Stimulated activated naive CD8-positive, alpha-beta T cell treated with anti-CD3 and anti-CD28 coated beads, Interleukin-15, Interleukin-2, amounts not matched to agents 100 ng/mL and 50 ng/mL, for 24 hours (primary cell): ENCODE measurements at regions not wholly inside any gene's neighbourhood (a gene's known extent, or its start where the extent isn't known, plus 50 kb on each side); places are given as distances from the start of the nearest gene placed in this dataset.

Experiments
- H3K27ac Mint-ChIP-seq: one replicate; pipeline ENCODE4 v1.8.0; 2021; ENCODE audit warnings: mild to moderate bottlenecking, mixed read lengths
- H3K27me3 Mint-ChIP-seq: one replicate; pipeline ENCODE4 v1.8.0; 2021; ENCODE audit warnings: mixed read lengths
- H3K36me3 Mint-ChIP-seq: one replicate; pipeline ENCODE4 v1.8.0; 2021; ENCODE audit warnings: low read depth, mixed read lengths
- H3K4me1 Mint-ChIP-seq: one replicate; pipeline ENCODE4 v1.8.0; 2021; ENCODE audit warnings: low read depth, mixed read lengths
- H3K4me3 Mint-ChIP-seq: one replicate; pipeline ENCODE4 v1.8.0; 2021; ENCODE audit warnings: mild to moderate bottlenecking, mixed read lengths
- H3K9me3 Mint-ChIP-seq: one replicate; pipeline ENCODE4 v1.8.0; 2021; ENCODE audit warnings: mixed read lengths

- H3K36me3 Mint-ChIP-seq, result no peaks in the 10 kb centered on the region
- H3K4me1 Mint-ChIP-seq, result no peaks in the 10 kb centered on the region
- peaks cover 3% of the 10 kb centered on the region for H3K9me3 Mint-ChIP-seq
- no peaks in the 10 kb centered on the region for H3K27me3 Mint-ChIP-seq
- no peak overlapping the region for H3K4me3 Mint-ChIP-seq
- H3K27ac Mint-ChIP-seq, result no peak overlapping the region
Observed at GRCh38 chr4:181225616-181226261, 1017.5 kb upstream of the TENM3 start.

DNA sequence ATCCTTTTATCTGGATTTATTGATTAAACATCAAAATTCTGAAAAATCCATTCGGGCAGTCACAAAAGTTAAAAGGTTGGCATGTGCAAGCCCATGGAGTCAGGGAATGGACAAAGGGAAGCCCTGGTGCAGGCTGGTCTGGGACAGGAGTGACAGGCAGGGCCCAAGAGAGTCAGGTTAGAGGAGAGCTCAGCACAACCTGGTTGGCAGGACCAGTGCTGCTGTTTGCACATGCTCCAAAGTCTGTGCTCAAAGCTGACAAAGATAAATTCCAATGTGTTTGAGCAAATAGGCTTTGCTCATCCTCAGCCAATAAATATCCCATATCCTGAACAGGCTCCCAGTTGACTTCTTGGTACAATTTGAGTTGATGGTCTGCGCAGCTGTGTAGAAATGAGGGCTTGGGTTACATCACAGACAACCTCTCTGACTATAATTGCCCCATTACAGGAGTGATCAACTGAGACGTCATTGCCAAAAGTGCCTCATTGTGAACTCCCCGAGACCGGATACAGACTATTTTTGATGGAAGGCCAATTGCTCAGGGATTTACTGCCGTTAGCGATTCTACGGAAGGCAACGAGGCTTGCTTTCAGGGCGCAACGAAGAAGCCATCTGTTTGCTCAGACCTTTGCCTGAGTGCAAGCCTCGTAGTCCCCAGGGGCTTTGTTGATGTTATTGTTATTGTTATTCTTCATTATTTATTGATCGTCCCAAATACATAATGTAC is 1008.1 kb upstream of the TENM3 start:
- no peak overlapping the region for H3K27ac Mint-ChIP-seq
- H3K9me3 Mint-ChIP-seq, result no peaks in the 10 kb centered on the region
- H3K27me3 Mint-ChIP-seq, result no peaks in the 10 kb centered on the region
- no peaks in the 10 kb centered on the region for H3K4me1 Mint-ChIP-seq
- H3K36me3 Mint-ChIP-seq, result no peaks in the 10 kb centered on the region
- H3K4me3 Mint-ChIP-seq, result no peak overlapping the region

- no peaks in the 10 kb centered on the region for H3K4me1 Mint-ChIP-seq
- no peak overlapping the region for H3K4me3 Mint-ChIP-seq
- H3K27me3 Mint-ChIP-seq, result no peaks in the 10 kb centered on the region
- H3K27ac Mint-ChIP-seq, result no peak overlapping the region
- H3K9me3 Mint-ChIP-seq, result no peaks in the 10 kb centered on the region
- no peaks in the 10 kb centered on the region for H3K36me3 Mint-ChIP-seq
Observed at GRCh38 chr4:181245326-181245725, 997.9 kb upstream of the TENM3 start.

DNA sequence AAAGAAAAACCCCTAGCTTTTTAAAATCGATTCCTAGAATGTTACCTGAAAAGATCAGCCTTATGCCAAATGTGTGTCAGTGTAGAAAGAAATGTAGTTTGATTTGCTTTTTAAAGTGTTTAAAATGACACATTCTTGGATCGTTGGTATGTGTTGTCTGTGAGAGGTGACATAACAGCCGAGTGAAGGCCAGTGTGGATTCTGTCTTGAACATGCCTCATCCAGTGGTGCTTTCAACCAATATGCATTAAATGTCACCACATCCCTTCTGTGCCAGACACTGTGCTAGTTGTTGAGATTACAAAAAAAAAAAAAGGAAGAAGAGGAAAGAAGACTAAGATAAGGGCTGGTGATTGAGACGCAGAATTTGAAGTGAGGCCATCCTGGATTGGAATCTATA is 994.2 kb upstream of the TENM3 start:
- no peaks in the 10 kb centered on the region for H3K27me3 Mint-ChIP-seq
- no peaks in the 10 kb centered on the region for H3K4me1 Mint-ChIP-seq
- H3K4me3 Mint-ChIP-seq, result no peak overlapping the region
- H3K36me3 Mint-ChIP-seq, result no peaks in the 10 kb centered on the region
- H3K27ac Mint-ChIP-seq, result peak overlapping the region; percentile 46
- peaks cover 5% of the 10 kb centered on the region for H3K9me3 Mint-ChIP-seq

DNA sequence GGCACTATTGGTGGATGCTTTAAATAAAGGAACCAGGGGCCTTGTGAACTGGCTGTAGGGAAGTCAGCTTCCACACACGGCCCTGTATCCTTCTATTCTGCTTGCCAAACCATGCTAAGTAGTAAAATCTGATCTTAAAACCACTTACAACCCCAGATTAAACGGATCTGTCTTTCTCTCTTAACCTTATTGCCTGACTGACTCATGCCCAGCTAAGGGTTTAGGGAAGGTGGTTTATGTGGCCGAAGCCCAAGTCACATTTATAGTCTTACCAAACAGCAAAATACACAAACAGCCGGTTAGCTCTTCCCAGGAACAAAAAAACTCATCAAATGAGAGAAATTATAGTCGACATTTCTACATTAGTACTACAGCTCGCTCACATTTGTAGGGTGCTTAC is 988.4 kb upstream of the TENM3 start:
- Mint-ChIP-seq H3K4me1 (no peaks in the 10 kb centered on the region), H3K27me3 (no peaks in the 10 kb centered on the region), H3K36me3 (no peaks in the 10 kb centered on the region), H3K4me3 (no peak overlapping the region), H3K27ac (no peak overlapping the region), H3K9me3 (peaks cover 5% of the 10 kb centered on the region)

- H3K9me3 Mint-ChIP-seq, result no peaks in the 10 kb centered on the region
- H3K27me3 Mint-ChIP-seq, result no peaks in the 10 kb centered on the region
- H3K36me3 Mint-ChIP-seq, result no peaks in the 10 kb centered on the region
- no peak overlapping the region for H3K4me3 Mint-ChIP-seq
- H3K4me1 Mint-ChIP-seq, result no peaks in the 10 kb centered on the region
- no peak overlapping the region for H3K27ac Mint-ChIP-seq
Observed at GRCh38 chr4:181258569-181258968, 984.6 kb upstream of the TENM3 start.

GRCh38 chr4:181259081-181259709 is 984.0 kb upstream of the TENM3 start:
- Mint-ChIP-seq H3K4me1 (no peaks in the 10 kb centered on the region), H3K36me3 (no peaks in the 10 kb centered on the region), H3K4me3 (no peak overlapping the region), H3K27ac (no peak overlapping the region), H3K27me3 (no peaks in the 10 kb centered on the region), H3K9me3 (no peaks in the 10 kb centered on the region)

DNA sequence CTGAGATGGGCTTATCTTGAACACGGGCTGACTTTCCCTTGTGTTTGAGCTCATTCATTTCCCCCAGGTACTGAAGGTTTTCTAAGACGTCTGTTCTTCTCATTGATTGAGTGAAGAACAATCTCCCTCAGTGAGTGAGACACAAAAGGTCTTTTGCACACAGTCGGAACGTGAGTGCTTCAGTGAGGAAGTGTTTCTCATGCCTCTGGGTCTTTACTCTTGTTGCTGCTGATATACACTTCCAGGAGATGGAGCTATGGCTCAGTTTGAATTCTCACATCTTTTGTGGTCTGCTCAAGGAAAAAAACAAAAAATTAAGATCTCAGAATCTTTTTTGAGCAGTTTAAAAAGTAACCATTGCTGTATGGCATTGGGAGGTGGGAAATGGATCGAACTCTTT is 981.9 kb upstream of the TENM3 start:
- Mint-ChIP-seq H3K27ac (no peak overlapping the region), H3K27me3 (no peaks in the 10 kb centered on the region), H3K4me1 (no peaks in the 10 kb centered on the region), H3K4me3 (no peak overlapping the region), H3K36me3 (no peaks in the 10 kb centered on the region), H3K9me3 (no peaks in the 10 kb centered on the region)

DNA sequence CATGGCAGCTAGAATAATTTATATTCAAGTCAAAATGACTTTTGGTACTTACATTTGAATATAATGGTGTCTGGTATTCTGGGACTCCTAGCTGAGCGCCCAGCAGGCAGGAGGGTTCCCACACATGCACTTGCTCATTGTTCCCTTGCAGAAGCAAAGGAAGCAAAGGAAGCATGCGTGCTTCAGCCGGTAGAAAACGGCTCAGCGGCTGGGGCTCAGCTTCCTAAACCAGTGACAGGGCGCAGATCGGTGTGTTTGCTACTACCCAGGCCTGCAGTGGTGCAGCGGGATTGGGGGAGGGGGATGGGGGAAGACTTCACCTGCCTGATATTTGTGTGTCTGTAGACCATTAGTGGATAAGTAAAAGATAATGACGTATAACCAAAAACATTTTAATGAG is 978.3 kb upstream of the TENM3 start:
- Mint-ChIP-seq H3K27me3 (no peaks in the 10 kb centered on the region), H3K4me3 (no peak overlapping the region), H3K27ac (no peak overlapping the region), H3K4me1 (no peaks in the 10 kb centered on the region), H3K9me3 (no peaks in the 10 kb centered on the region), H3K36me3 (no peaks in the 10 kb centered on the region)

- Mint-ChIP-seq H3K27me3 (no peaks in the 10 kb centered on the region), H3K27ac (no peak overlapping the region), H3K9me3 (no peaks in the 10 kb centered on the region), H3K4me1 (no peaks in the 10 kb centered on the region), H3K4me3 (no peak overlapping the region), H3K36me3 (no peaks in the 10 kb centered on the region)
Observed at GRCh38 chr4:181265370-181265769, 977.8 kb upstream of the TENM3 start.

DNA sequence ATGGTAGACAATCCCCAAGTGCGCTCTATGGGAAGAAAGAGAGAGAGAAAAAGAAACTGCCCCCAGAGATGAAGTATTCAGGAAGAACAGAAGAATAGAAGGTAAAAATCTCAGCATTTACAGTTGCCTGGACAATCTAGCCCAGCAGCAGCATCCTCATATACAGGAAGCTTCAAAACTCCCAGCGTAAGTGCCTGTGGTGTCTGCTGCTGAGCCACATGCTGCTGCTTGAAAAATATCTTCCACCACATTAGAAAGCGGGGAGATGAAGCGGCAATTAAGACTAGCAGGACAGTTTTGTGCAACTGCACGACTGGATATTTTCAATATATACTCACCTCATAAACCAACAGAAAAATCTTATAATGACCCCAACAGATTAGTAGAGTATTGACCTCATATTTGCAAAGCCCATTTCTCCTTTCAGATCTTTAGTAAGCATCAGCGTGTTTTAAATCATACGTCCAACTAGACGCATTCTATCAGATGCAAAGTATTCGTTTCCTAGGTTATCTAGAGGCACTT is 972.0 kb upstream of the TENM3 start:
- no peak overlapping the region for H3K4me3 Mint-ChIP-seq
- H3K27me3 Mint-ChIP-seq, result no peaks in the 10 kb centered on the region
- no peaks in the 10 kb centered on the region for H3K36me3 Mint-ChIP-seq
- H3K4me1 Mint-ChIP-seq, result no peaks in the 10 kb centered on the region
- H3K27ac Mint-ChIP-seq, result no peak overlapping the region
- H3K9me3 Mint-ChIP-seq, result peaks cover 11% of the 10 kb centered on the region

DNA sequence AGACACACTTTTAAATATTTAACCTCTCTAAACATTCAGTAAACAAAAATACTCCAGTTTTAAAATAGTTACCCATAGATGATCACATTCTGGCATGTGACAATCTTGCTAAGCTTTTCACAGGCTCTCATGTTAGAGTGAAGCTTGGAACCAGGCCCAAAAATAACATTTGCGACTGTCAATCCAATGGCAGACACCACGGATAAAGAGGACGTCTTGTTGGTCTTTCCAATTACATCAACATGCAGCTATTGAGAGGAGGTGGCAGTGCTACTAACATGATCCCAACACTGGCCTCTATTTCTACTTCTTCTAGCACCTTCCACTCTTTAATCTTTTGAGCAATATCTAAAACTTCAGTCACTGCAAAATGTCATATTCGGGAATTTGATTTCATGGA is 970.8 kb upstream of the TENM3 start:
- Mint-ChIP-seq H3K27me3 (no peaks in the 10 kb centered on the region), H3K9me3 (peaks cover 11% of the 10 kb centered on the region), H3K27ac (no peak overlapping the region), H3K4me3 (no peak overlapping the region), H3K36me3 (no peaks in the 10 kb centered on the region), H3K4me1 (no peaks in the 10 kb centered on the region)

DNA sequence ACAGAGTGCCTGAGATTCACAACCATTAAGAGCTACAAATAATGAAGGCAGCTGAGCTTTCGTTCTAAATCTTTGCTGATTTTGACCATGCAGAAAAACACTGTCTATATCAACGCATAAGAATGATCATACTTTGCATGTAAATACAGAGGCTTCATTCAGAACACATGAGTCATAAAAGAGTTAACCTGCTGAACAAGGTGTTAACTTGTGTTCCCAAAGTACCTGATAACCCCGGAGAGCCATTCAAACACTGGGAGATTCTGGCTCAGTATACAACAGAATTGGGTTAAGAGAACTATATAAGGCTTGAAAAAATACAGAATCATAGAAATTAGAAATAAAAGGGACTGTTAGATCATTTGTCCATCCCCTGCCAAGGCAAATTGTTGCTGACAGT is 964.3 kb upstream of the TENM3 start:
- no peaks in the 10 kb centered on the region for H3K36me3 Mint-ChIP-seq
- H3K4me3 Mint-ChIP-seq, result no peak overlapping the region
- H3K27ac Mint-ChIP-seq, result no peak overlapping the region

GRCh38 chr4:181281451-181281850 is 961.8 kb upstream of the TENM3 start:
- Mint-ChIP-seq H3K4me3 (no peak overlapping the region), H3K4me1 (no peaks in the 10 kb centered on the region), H3K27ac (no peak overlapping the region), H3K36me3 (no peaks in the 10 kb centered on the region), H3K27me3 (no peaks in the 10 kb centered on the region), H3K9me3 (peaks cover 3% of the 10 kb centered on the region)

More for the DNA sequence above, 964.3 kb upstream of the TENM3 start:
- no peaks in the 10 kb centered on the region for H3K9me3 Mint-ChIP-seq
- no peaks in the 10 kb centered on the region for H3K4me1 Mint-ChIP-seq
- H3K27me3 Mint-ChIP-seq, result no peaks in the 10 kb centered on the region

GRCh38 chr4:181289198-181289597 is 954.0 kb upstream of the TENM3 start:
- no peak overlapping the region for H3K4me3 Mint-ChIP-seq
- no peaks in the 10 kb centered on the region for H3K27me3 Mint-ChIP-seq
- H3K27ac Mint-ChIP-seq, result no peak overlapping the region
- H3K9me3 Mint-ChIP-seq, result peaks cover 2% of the 10 kb centered on the region
- no peaks in the 10 kb centered on the region for H3K36me3 Mint-ChIP-seq
- H3K4me1 Mint-ChIP-seq, result no peaks in the 10 kb centered on the region
